Stromal cell of bone marrow (primary cell): ENCODE measurements at regions not wholly inside any gene's neighbourhood (a gene's known extent, or its start where the extent isn't known, plus 50 kb on each side); places are given as distances from the start of the nearest gene placed in this dataset.

ENCODE experiments used
- DNase-seq: peaks from one replicate; pipeline ENCODE4 v3.0.0-alpha.2; 2012; ENCODE audit warnings: low read depth

- no peak for DNase-seq
Observed at GRCh38 chr3:135800071-135800549, 165.4 kb upstream of the PPP2R3A start.

GRCh38 chr3:135801018-135801417 is 164.5 kb upstream of the PPP2R3A start:
- no peak for DNase-seq

- DNase-seq, result no peak
Observed at GRCh38 chr3:135802171-135802570, 163.4 kb upstream of the PPP2R3A start.

- DNase-seq, result no peak
Observed at GRCh38 chr3:135803028-135803692, 162.4 kb upstream of the PPP2R3A start.

GRCh38 chr3:135805752-135806151 is 159.8 kb upstream of the PPP2R3A start:
- DNase-seq, result no peak

- DNase-seq, result no peak
Observed at GRCh38 chr3:135806317-135806716, 159.2 kb upstream of the PPP2R3A start.

- DNase-seq, result no peak
Observed at GRCh38 chr3:135807879-135808278, 157.6 kb upstream of the PPP2R3A start.

- DNase-seq, result no peak
Observed at GRCh38 chr3:135809021-135809634, 156.4 kb upstream of the PPP2R3A start.

GRCh38 chr3:135811651-135812050 is 153.9 kb upstream of the PPP2R3A start:
- no peak for DNase-seq

- no peak for DNase-seq
Observed at GRCh38 chr3:135812057-135812456, 153.5 kb upstream of the PPP2R3A start.

GRCh38 chr3:135834465-135834864 is 131.1 kb upstream of the PPP2R3A start:
- no peak for DNase-seq

GRCh38 chr3:135837977-135838631 is 127.4 kb upstream of the PPP2R3A start:
- DNase-seq, result no peak

- no peak for DNase-seq
Observed at GRCh38 chr3:135840436-135840835, 125.1 kb upstream of the PPP2R3A start.

- peak; percentile 5 for DNase-seq
Observed at GRCh38 chr3:135844386-135844785, 121.1 kb upstream of the PPP2R3A start.

- no peak for DNase-seq
Observed at GRCh38 chr3:135848051-135848450, 117.5 kb upstream of the PPP2R3A start.

- no peak for DNase-seq
Observed at GRCh38 chr3:135849827-135850226, 115.7 kb upstream of the PPP2R3A start.

GRCh38 chr3:135851201-135852081 is 114.1 kb upstream of the PPP2R3A start:
- DNase-seq, result peak; percentile 13

- peak; percentile 4 for DNase-seq
Observed at GRCh38 chr3:135853981-135854380, 111.5 kb upstream of the PPP2R3A start.

- DNase-seq, result no peak
Observed at GRCh38 chr3:135860761-135861160, 104.8 kb upstream of the PPP2R3A start.

GRCh38 chr3:135862361-135862760 is 103.2 kb upstream of the PPP2R3A start:
- peak; percentile 13 for DNase-seq

GRCh38 chr3:135864060-135864459 is 101.5 kb upstream of the PPP2R3A start:
- no peak for DNase-seq

- DNase-seq, result no peak
Observed at GRCh38 chr3:135865085-135865484, 100.4 kb upstream of the PPP2R3A start.
